HG03354 (cell line): ENCODE measurements at regions not wholly inside any gene's neighbourhood (a gene's known extent, or its start where the extent isn't known, plus 50 kb on each side); places are given as distances from the start of the nearest gene placed in this dataset.

Source experiments
- ATAC-seq: cut with Tn5 transposase; IDR thresholded peaks from one replicate; pipeline ENCODE4 v1.9.1; 2021; ENCODE audit warnings: mild to moderate bottlenecking; ENCODE audit not compliant: unreplicated experiment, poor library complexity, severe bottlenecking

DNA sequence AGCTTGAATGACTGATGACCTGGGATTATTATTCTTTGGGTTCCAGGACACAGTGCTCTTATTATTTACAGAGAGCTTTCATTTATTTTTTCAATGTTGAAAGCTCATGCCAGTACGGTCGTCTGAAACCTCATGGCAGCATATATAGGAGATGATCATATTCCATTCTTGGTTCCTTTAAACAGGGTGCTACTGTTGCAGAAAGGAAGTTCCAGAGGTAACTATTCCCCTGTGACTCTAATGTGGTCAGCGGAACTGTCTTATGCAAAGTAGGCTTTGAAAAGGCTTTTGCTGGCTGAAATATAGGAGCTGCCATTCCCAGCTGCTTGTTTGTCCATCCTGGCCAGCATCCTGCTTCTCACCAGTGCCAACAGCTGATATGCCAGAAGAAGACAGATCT is 208.3 kb upstream of the LEF1 start:
- no peak for ATAC-seq

DNA sequence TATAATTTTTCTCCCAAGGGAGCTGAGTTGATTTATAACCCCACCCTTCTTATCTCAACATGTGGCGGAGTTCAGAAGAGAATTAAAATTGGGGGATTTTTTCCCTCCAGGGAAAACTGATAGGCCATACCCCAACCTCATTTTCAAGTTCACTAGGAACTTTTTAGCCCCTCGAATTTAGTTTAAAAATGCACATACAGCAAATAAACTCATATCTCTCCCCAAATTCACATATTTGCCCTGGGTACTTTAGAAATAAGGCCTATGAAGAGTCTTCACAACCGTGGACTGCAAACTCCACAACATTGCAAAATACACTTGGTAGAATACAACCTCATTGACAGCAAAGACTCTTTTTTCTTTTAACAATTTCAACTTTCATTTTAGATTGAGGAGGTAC is 206.7 kb upstream of the LEF1 start:
- no peak for ATAC-seq

DNA sequence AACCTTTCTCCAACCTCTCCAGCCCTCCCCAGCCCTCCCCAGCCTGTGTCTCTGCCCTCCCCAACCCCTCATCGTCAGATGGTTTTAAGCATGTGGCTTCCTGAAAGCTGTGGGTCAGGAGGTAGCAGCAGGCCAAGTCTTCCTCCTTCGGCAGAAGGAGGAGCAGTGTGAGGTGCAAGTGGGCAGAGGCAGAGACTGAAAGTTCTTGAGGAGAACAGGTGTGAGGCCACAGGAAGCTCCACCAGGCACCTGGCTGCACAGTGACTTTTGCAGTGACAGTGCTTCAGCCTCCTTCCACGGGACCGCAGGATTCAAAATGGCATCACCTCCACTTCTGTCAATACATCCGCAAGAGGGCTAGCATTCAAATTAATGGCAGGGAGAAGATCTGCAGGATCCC is 203.9 kb upstream of the LEF1 start:
- ATAC-seq: no peak

DNA sequence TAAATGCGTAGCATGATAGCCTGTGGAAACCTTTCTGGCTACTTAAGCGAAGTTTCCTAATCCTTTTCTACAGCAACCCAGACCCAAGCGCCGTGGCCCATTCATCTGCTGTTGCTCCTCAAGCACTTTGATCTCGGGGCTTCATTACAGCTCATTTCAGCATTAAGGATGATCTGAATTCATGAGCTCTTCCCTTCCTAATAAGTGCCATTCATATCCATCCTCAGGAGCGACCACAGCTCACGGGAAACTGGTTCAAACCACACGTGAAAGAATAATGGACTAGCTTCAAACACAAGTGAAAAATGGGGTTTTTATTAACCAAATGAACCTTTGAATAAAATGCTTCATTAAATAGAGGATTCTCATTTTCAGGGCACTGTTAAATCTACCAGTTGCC is 202.6 kb upstream of the LEF1 start:
- ATAC-seq: no peak

DNA sequence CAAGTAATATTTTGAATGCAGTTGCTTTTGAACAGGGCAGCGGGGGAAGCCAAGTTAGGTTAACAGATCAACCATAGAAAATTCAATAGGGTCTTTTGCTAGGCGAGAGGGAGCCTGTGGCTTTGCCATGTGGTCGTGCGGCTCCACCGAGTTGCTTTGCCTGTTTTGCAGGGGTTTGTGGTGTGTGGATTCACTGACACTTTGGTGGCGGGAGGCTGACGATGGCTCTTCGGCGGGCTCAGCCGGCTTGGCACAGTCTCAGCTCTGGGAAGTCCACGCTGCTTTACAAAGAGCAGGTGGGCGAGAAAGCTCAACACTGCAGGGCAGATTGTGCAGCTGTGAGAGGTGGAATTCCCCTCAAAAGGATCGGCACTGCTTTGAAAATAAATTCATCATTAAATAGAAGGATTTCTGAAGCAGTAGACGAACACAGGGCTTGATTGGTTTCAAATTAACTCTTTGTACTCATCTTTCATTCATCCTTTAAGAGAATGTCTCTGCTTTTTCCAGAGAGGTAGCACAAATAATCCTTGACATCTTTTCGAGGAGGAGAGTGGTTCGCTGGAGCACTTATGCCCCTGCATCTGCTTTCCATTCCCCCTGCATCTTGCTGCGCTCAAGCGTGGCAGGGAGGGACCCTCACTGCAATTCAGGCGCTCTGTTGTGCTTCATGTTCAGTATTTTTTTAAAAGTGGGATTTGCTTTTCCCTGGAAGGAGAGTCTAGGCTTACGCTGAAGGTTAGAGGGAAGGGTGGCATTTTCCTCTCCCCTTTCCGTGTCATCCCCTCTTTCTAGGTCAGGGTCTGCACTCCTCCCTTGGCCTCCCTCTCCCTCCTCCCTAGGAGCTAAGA is 201.8 kb upstream of the LEF1 start:
- no peak for ATAC-seq

DNA sequence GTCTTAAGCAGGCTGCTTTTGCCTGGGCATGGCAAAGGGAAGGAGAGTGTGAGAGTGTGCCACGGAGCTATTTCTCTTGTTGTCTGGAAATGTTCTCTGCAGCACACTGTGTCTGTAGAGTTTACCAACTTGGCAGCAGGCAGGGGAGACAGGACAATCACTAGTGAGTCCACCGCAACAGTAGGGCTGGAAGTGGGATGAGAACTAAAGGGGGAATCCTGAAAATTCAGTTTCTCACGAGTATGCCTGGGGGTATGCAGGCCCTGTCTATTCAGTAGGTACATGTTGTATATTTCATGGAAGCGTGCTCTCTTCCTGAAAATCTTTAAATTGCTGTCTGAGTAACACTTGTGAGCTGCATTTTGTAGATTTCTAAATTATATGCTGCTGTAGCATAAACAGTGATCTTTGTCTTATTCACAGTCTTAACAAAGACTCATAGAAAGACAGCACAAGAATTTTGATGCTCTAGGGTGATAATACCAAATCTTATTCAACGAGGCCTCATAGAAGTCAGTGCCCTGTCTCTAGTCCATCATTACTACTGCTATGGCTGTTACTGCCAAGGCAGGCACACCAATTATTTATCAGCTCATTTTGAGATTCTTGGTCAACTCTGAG is 200.4 kb upstream of the LEF1 start:
- ATAC-seq: no peak

DNA sequence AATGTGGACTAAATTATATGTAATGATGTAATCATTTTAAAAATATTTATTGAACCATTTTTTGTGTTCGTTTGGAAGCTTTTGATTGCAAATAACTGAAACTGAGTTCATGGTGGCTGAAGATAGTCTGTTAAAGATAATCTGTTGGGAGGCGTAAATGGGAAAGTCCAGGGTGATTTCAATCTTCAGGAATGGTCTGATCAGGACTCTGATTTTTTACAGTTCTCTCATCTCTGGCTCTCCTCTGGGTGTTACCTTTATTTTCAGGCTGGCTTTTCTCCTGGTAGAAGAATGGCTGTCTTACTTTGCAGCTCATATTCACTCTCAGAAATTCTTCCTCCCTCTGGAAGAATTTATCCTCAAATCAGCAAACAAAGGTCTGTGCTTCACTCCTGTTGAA is 199.0 kb upstream of the LEF1 start:
- ATAC-seq: no peak

DNA sequence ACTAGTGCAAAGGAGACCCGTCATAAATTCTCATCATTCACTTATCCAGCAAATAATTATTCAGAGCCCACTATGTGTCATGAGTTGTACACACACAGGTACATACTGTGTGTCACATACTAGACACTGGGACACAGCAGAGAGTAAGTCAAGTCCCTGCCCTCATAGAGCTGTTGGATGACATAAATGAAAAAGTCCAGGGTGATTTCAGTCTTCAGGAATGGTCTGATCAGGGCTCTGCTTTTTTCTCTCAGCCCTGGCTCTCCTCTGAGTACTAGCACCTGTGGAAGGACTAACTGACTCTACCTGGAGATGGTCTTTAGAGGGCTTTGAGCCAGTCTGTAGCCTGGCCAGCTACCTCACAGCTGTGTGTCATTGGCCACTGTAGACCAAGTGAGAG is 198.0 kb upstream of the LEF1 start:
- ATAC-seq: no peak

DNA sequence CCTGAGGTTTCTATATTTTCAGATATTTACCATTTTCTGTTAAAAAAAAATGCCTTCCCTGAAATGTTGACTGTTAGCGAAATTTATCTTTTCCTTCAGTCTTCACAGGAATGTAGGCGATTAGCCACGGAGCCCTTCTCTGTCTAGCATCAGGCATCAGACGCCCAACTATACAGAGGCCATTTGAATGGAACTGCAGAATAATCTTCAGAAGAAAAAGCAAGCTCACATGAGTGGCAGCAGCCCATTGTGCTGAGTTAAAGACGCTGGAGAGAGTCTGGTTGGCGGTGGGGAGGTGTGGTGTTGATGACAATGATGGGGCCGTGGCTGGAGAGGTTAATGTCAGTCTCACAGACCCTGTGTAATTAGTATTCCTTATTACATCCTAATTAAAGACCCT is 196.8 kb upstream of the LEF1 start:
- no peak for ATAC-seq

DNA sequence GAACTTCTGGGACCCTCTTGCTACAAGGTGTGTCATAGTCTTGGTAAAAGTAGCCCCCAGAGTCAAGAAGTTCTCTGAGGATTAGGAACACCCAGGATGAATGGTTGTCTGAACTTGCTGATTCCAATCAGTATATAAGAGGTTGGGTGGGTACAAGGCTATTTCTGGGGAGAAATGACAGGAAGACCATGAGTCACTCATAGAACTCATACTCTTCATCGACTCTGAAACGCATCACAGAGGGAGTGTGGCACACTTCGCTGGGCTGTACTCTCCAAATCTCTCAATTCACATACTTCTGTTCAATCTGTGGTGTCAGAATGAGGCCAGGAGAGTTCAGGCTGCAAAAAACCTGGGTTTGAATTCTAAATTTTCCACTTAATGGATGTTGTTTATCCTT is 193.2 kb upstream of the LEF1 start:
- ATAC-seq: no peak

DNA sequence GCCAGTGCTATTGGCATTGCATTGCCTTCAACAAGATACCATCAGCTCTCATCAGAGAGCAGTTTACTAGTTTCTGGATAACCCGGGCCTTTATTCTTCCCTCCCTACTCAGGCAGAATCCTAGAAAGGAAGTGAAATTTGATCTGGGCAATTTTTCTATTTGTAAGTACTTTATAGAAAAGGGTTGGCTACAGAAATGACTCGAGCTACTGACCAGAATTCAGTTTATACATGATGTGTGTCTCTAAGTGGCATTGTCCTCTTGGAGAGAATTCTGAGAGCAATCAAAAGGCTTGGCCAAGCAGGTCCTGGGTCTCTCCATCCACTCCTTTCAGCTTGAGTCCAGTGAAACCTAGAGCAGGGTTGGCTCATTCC is 192.7 kb upstream of the LEF1 start:
- no peak for ATAC-seq

DNA sequence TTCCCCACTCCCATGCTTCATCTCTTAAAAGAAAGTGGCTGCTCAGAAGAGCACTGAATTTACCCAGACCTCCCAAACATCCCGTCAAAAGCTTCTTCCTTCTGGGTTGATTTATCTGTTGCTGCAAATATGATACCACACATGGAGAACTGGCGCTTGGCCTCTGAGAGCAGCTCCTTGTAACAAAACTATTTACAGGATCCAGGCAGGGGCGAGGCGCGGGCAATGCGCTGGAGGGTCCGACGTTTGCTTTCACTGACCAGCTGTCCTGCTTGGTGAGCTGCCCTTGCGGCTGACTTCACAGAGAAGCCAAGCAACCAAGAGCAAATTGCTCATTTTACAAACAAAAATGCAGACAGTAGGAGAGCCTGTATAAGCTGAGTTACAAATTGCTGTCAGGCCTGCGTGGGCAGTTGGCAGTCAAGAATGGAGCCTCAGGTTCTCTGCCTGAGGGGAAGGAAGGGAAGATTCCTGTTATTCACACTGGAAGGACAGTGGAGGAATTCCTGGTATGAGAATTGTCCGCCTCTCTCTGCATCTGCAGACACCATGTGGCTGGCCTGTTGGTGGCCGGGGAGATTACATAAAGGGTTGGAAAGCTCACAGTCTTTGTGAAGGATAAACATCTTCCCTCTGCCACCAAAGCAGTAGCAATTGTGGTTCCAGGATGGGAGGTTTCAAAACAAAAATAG is 192.2 kb upstream of the LEF1 start:
- ATAC-seq: no peak

DNA sequence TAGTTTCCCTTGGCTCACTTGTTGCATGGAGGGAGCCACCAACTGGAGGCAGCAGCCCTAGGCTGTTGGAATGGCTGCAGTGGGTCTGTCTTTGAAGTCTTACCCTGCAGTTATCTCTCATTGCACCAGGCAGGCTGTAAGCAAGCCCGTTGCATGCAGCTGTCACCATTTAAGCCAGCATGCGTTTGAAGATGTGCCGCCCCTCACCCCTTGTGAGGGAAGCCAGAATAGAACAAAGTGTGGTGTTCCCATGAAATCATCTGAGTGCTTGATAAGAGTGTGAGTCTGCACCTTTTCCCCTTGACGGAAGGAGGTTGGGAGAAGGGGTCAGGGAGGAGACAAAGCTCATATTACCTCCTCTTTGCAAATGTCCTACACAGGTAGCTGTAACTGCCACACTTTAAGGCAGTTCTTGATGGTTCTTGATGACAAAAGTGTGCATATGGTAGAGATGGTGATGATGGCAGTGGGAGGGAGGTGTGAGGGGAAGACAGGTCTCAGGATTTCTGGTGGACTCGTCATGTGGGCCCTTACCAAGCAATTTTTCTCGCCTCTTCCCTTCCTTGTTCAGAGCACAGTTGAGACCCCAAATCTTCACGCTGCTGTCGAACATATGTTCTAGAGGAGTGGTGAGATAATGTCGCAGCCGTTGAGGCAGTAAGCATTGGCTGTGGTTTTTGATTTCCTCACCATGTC is 191.4 kb upstream of the LEF1 start:
- no peak for ATAC-seq

DNA sequence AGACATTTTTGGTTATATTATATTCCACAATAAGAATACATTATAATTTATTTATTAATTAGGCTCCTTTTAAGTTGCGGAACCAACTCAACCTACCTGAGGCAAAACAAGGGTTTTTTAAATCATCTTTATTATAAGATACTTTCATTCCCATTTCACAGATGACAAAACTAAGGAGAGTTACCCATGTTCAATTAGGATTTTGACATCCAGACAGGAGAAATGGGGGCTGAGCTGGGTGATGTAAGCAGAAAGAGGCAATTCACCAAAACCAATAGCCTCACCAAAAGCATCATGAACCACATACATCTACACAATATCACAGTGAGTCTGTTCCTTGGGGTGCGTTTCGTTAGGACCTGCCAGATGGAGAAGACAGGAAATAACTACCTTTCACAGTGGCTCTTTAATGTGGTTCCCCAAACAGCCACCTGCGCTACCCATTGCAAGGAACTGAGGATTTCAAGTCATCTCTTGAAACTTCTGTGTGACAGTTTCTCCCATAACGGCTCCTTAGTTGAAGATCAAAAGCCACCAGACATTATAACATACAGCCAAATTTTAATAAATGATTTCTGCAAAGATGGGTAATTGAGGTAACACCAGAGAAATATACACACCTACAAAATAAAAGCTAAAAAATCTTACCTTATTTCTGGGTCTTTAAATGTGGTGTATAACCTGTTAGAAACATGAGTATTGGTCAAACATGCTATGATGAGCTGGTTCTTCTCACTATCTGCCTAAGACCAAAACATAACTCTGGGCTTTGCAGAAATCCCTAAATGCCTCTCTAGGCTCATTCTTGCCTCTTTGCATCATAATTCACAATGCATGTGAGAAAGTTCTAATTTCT is 190.6 kb upstream of the LEF1 start:
- no peak for ATAC-seq

DNA sequence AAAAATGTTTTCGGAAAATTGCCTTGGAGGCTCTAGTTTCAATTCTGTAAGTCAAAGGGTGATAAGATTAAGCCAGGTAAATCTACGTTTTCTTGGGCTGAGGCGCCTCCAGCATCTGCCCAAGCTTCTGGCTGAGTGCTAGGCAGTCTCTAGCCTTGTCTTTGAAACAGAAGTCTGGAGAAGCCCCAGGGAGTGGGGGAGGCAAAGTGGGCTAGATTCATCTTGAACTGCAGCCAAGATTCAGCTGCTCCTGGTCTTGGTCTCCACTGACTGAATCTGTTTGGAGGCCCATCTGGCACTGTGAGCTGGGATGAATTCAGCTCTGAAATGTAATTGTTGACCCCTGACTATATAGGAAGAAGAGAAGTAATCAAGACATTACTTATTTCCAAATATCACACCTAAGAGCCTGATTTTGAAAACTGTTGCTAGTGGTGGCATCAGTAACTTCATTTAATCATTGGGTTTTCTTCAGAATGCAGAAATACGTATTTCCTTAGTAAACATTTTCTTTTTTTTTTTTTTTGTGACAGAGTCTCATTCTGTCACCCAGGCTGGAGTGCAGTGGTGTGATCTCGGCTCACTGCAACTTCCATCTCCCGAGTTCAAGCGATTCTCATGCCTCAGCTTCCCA is 187.3 kb upstream of the LEF1 start:
- no peak for ATAC-seq

DNA sequence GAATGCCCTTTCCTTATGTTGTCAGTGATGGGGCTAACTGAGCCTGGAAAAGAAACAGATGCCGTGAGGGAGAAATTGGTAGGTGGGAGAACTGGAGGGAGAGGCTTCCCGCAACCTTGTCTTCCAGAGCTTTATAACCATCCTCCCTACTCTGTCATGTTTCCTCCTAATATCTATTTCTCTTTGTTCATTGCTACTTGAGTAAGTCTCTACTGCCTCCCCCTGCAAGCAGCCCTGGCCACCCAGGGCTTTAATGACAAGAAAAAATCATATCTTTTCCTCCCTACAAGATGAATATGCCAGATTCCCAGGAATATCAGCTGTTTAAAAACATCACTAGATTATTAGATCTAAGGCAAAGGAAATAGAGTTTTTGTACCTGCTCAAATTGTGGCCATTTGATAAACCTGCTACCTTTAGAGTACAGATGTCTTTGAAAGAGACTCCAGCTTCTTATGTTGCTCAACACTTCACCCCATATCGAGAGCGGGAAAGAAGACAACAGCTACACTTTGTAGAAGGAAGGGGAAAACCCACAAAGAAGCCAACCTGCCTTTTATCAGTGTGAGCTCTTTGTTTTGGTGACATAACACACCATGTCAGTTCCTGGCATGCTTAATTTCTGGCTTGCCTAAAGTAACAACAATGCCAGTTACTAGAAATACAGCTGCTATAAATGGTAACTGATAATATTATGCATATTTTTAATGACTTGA is 186.6 kb upstream of the LEF1 start:
- no peak for ATAC-seq

DNA sequence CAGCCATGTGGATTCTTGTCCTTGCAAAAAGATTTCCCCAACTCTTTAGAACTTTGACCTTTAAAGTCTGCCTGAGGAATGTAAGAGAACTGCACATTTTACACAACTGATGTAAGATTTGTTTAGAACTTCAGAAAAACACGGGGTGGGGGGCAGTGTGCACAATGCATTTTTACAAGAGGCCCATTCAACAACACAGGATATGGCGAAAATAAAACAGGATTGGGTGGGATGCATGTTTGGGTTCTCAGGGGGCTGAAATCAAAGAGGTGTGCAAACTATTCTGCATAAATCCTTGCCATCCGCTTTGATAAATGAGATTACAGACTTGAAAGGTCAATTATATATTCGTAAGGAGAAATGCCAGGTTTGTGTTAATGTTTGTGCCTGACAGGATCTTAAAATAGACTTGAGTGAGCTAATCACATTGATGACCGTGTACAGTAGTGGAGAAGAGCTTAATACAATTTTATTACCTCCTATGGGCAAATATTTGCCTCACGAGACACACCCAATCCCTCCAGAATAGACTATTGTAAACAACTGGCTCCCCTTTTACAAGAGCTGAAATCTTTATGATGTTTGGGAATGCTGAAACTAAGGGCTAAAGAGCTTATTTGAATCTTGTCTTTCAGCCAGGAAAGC is 184.1 kb upstream of the LEF1 start:
- ATAC-seq: no peak

DNA sequence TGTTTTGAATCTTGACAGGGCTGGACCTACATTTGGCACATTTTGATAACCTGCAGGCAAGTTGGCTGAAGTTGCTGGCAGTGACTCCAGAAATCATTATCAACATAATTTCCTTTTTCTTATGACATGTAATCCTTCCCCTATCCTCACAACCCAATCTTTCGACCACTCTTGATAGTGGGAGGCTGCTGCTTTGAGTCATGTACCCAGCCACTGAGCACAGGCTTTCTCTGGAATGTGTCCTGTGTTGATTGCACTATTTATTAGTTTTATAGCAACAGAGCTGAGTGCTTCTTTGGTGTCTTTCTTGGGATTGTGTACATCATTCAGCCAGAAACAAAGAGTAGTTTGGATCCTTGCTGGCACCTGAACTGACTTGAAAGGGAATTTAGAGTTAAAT is 183.1 kb upstream of the LEF1 start:
- ATAC-seq: no peak
